ENCODE measurements at regions not wholly inside any gene's neighbourhood (a gene's known extent, or its start where the extent isn't known, plus 50 kb on each side); places are given as distances from the start of the nearest gene placed in this dataset.

DNA sequence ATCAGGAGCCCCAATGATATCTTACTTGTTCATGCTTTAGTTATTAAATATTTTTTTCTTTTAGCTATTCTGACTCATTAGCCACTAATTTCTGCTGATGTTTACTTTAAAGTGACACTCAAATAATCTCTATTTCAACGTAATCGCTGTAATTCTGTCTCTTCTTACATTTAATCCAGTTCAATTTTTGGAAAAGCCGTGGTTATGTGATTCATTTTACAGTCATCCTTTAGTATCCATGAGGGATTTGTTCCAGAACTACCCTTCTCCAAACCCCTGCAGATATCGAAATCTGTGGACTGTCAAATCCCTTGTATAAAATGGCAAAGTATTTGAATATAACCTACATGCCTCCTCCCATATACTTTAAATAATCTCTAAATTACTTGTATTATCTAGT is 1103.4 kb downstream of the LRFN5 start:
- TF ChIP-seq, protein P1, sequence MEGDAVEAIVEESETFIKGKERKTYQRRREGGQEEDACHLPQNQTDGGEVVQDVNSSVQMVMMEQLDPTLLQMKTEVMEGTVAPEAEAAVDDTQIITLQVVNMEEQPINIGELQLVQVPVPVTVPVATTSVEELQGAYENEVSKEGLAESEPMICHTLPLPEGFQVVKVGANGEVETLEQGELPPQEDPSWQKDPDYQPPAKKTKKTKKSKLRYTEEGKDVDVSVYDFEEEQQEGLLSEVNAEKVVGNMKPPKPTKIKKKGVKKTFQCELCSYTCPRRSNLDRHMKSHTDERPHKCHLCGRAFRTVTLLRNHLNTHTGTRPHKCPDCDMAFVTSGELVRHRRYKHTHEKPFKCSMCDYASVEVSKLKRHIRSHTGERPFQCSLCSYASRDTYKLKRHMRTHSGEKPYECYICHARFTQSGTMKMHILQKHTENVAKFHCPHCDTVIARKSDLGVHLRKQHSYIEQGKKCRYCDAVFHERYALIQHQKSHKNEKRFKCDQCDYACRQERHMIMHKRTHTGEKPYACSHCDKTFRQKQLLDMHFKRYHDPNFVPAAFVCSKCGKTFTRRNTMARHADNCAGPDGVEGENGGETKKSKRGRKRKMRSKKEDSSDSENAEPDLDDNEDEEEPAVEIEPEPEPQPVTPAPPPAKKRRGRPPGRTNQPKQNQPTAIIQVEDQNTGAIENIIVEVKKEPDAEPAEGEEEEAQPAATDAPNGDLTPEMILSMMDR (conservative IDR thresholded peaks at IDR 0.05) = no peak
- no peak for TF ChIP-seq ZFX (IDR thresholded peaks at IDR 0.05)
- no peak overlapping the region for H3K27ac ChIP-seq

DNA sequence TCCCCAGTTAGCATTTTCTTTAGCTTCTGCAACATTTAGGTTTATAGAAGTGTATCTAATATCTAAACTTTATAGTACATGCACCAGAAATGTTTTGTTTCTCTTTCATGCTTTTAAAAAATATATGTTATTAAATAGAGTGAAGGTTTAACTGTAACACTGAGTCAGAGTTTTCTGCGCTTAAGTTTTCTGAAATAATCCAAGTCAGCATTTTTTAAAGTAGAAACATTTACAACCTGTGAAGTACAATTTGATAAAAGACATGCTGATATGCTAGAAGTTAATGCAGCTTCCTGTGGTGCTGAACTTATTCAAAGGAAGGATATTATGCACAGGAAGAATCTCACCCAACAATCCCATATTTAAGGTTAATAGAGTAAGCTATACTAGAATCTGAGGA is 1096.8 kb downstream of the LRFN5 start:
- no peak for TF ChIP-seq ZFX (IDR thresholded peaks at IDR 0.05)
- TF ChIP-seq, protein P1 (conservative IDR thresholded peaks at IDR 0.05) = no peak
- H3K27ac ChIP-seq = no peak overlapping the region

DNA sequence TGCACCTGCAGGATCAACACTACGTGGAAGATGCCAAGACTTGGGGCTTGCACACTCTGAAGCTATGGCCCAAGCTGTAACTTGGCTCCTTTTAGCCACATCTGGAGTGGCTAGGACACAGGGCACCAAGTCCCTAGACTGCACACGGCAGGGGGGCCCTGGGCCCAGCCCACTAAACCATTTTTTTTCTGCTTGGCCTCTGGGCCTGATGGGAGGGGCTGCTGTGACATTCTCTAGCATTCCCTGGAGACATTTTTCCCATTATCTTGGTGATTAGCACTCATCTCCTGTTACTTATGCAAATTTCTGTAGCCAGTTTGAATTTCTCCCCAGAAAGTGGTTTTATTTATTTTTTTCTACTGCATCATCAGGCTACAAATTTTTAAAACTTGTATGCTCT is 1080.7 kb downstream of the LRFN5 start:
- TF ChIP-seq ZFX (IDR thresholded peaks at IDR 0.05) = no peak
- TF ChIP-seq, protein P1 (conservative IDR thresholded peaks at IDR 0.05) = no peak

DNA sequence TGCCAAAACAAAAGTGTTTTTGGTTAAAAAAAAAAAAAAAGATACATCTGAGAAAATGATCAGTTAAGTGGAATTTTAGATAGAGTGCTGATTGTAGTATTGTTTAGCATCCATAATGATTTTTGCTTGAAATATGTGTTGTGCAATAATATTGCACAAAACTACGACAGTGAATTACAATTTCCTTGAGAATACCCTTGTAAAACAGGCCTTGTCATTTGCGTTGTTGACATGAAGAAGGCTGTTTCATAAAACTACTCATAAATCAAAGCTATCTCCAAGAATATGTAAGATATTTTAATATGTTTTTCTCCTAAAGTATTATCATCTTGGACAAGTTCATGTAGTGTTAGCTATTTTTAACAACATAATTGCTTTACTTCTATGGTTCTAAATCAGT is 1077.0 kb downstream of the LRFN5 start:
- TF ChIP-seq ZFX (IDR thresholded peaks at IDR 0.05) = no peak
- TF ChIP-seq, protein P1 (conservative IDR thresholded peaks at IDR 0.05) = no peak
- no peak overlapping the region for H3K27ac ChIP-seq

More for the DNA sequence above, 1080.7 kb downstream of the LRFN5 start:
- no peak overlapping the region for H3K27ac ChIP-seq

DNA sequence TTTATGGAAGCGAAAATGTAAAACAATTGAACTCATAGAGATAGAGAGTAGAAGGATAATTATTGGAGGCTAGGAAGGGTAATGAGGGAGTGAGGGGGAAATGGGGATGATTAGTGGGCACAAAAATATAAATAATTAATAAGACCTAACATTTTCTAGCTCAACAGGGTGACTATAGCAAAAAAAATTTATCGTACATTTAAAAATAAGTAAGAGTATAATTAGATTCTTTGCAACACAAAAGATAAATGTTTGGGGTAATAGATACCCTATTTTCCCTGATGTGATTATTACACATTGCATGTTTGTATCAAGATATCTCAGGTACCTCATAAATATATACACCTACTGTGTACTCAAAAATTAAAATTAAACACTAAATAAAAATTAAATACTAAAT is 1070.0 kb downstream of the LRFN5 start:
- no peak overlapping the region for H3K27ac ChIP-seq
- TF ChIP-seq, protein P1 (conservative IDR thresholded peaks at IDR 0.05) = no peak
- no peak for TF ChIP-seq ZFX (IDR thresholded peaks at IDR 0.05)

DNA sequence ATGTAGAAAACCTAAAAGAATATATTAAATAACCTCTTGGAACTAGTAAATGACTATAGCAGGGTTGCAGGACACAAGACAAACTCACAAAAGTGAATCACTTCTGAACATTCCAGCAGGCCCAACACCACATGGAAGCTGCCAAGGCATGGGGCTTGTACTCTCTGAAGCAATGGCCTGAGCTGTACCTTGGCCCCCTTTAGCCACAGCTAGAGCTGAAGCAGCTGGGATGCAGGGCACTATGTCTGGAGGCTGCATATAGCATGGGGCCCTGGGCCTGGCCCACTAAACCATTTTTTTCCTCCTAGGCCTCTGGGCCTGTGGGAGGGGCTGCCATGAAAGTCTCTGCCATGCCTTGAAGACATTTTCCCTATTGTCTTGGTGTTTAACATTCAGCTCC is 1067.3 kb downstream of the LRFN5 start:
- TF ChIP-seq ZFX (IDR thresholded peaks at IDR 0.05) = no peak
- H3K27ac ChIP-seq = no peak overlapping the region

DNA sequence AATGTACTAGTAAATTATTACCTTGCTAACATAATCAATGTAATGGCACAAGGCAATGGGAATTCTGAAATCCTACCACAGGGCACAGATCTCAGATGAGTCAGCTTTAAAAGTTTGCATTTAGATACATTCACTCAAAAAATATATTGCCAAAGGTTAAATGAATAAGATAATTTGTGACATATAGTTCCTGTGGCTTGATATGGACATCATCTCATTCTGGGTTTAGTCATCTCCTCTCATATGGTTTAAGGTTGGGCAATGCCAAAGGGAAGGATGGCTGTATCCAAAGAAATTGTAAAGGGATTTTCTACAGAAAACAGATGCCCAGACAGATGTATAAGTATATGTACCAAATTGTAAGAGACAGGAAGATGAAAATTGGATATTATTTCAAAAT is 1065.0 kb downstream of the LRFN5 start:
- TF ChIP-seq, protein P1 (conservative IDR thresholded peaks at IDR 0.05) = no peak
- no peak overlapping the region for H3K27ac ChIP-seq

DNA sequence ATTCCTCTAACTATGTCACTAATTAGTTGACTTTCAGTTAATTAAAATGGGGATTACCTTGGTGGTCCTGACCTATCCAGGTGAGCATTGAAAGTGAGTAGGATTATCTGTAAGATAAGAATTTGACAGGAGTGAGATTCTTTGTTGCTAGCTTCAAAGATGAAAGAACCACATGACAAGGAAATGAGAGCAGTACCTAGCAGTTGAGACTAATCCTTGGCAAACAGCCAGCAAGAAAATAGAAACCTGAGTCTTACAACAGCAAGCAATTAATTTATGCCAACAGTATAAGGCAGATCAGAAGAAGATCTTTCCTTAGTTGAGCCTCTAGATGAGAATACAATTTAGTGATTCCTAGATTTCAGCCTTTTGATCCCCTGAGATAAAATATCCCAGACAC is 1058.4 kb downstream of the LRFN5 start:
- no peak overlapping the region for H3K27ac ChIP-seq
- TF ChIP-seq, protein P1 (conservative IDR thresholded peaks at IDR 0.05) = no peak
- no peak for TF ChIP-seq ZFX (IDR thresholded peaks at IDR 0.05)
